ENCODE measurements at regions not wholly inside any gene's neighbourhood (a gene's known extent, or its start where the extent isn't known, plus 50 kb on each side); places are given as distances from the start of the nearest gene placed in this dataset.

DNA sequence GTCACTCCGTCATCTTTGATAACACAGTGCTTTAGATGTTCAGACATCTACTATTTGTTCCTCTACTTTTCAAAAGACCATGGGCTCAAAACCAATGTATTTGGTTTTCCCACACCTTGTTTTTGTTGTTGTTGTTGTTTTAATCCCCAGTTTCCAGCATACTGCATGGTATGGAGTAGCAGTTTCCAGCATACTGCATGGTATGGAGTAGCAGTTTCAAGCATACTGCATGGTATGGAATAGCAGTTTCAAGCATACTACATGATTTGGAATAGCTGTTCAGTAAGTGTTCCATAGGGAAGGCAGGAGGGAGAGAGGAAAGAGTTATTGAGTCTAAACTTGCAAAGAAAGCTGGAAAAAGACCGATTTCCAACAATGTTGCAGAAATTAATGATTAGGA is 314.3 kb upstream of the PRKCQ start:
- Histone ChIP-seq H3K27me3 (ENCODE audit: low read depth, low read length) (no peaks in the 10 kb centered on the region), H3K9me3 (ENCODE audit: control insufficient read depth in 1 of 2, low read length in 2 of 2) (no peaks in the 10 kb centered on the region), H3K27ac (ENCODE audit: low read length) (no peak overlapping the region), H3K36me3 (ENCODE audit: control insufficient read depth in 1 of 2, insufficient read depth in 2 of 2, low read length in 2 of 2) (no peaks in the 10 kb centered on the region), H3K4me3 (ENCODE audit: low read depth in 1 of 2, low read length in 2 of 2) (no peak overlapping the region), H3K4me1 (ENCODE audit: control insufficient read depth in 1 of 2, insufficient read depth in 2 of 2, low read length in 2 of 2) (no peaks in the 10 kb centered on the region)

DNA sequence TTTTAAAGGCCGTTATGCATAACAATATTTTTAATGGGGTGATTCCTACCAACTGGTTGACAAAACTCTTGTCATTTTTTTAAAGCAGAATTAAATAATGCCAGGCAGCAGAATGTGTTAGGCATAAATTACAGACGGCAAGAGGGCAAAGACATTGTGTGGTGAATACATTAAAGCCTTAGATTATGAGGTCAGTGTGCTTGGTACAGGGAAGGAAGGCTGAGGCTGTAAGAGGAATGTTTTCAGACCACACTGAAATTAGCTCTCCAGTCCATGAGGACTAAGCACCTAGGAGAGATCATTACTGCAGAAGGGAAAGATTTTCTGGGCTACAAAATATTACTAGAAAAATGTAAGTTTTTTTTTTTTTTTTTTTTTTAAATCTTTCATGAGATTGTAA is 312.8 kb upstream of the PRKCQ start:
- Histone ChIP-seq H3K9me3 (ENCODE audit: control insufficient read depth in 1 of 2, low read length in 2 of 2) (no peaks in the 10 kb centered on the region), H3K4me3 (ENCODE audit: low read depth in 1 of 2, low read length in 2 of 2) (no peak overlapping the region), H3K4me1 (ENCODE audit: control insufficient read depth in 1 of 2, insufficient read depth in 2 of 2, low read length in 2 of 2) (no peaks in the 10 kb centered on the region), H3K27ac (ENCODE audit: low read length) (no peak overlapping the region), H3K36me3 (ENCODE audit: control insufficient read depth in 1 of 2, insufficient read depth in 2 of 2, low read length in 2 of 2) (no peaks in the 10 kb centered on the region), H3K27me3 (ENCODE audit: low read depth, low read length) (no peaks in the 10 kb centered on the region)

- no peak overlapping the region for H3K4me3 ChIP-seq (ENCODE audit: low read depth in 1 of 2, low read length in 2 of 2)
- no peaks in the 10 kb centered on the region for H3K9me3 ChIP-seq (ENCODE audit: control insufficient read depth in 1 of 2, low read length in 2 of 2)
- H3K27ac ChIP-seq (ENCODE audit: low read length) = no peak overlapping the region
- no peaks in the 10 kb centered on the region for H3K4me1 ChIP-seq (ENCODE audit: control insufficient read depth in 1 of 2, insufficient read depth in 2 of 2, low read length in 2 of 2)
- no peaks in the 10 kb centered on the region for H3K27me3 ChIP-seq (ENCODE audit: low read depth, low read length)
- no peaks in the 10 kb centered on the region for H3K36me3 ChIP-seq (ENCODE audit: control insufficient read depth in 1 of 2, insufficient read depth in 2 of 2, low read length in 2 of 2)
Measured at GRCh38 chr10:6891924-6892323, 311.8 kb upstream of the PRKCQ start.

DNA sequence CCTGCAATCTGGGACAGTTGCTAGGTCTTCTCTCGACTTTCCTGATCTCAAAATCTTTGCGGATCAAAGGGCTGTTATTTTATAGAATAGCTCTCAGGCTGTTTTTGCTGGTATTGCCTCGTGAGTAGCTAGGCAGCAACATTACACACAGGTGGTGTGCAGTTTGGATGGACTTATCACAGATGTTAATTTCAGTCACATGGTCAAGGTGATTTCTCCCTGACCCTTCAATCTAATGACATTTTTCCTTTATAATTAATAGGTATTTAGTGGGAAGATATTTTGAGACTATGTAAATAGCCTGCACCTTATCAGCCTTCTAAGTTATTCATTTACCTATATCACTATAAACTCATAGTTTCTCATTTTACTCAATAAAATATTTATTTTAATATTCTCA is 309.6 kb upstream of the PRKCQ start:
- Histone ChIP-seq H3K9me3 (ENCODE audit: control insufficient read depth in 1 of 2, low read length in 2 of 2) (no peaks in the 10 kb centered on the region), H3K36me3 (ENCODE audit: control insufficient read depth in 1 of 2, insufficient read depth in 2 of 2, low read length in 2 of 2) (no peaks in the 10 kb centered on the region), H3K27me3 (ENCODE audit: low read depth, low read length) (no peaks in the 10 kb centered on the region), H3K27ac (ENCODE audit: low read length) (no peak overlapping the region), H3K4me3 (ENCODE audit: low read depth in 1 of 2, low read length in 2 of 2) (no peak overlapping the region), H3K4me1 (ENCODE audit: control insufficient read depth in 1 of 2, insufficient read depth in 2 of 2, low read length in 2 of 2) (no peaks in the 10 kb centered on the region)

DNA sequence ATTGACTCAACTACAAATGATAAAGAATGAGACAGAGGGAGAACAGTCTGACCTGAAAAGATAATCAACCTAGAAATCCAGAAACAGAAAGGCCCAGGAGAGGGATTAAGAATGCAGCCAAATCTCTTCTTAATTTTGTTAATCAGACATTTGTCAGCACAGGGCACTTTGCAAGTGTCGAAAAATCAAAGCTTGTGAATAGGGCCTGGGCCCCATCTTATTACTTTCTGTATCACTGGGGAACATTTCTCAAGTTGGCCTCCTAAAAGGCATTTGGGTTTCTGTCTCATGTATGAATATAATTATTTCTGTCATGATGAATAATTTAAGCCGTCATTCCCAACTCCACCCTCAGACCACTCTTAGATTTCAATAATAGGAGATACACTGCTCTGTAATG is 308.4 kb upstream of the PRKCQ start:
- Histone ChIP-seq H3K27me3 (ENCODE audit: low read depth, low read length) (no peaks in the 10 kb centered on the region), H3K36me3 (ENCODE audit: control insufficient read depth in 1 of 2, insufficient read depth in 2 of 2, low read length in 2 of 2) (no peaks in the 10 kb centered on the region), H3K9me3 (ENCODE audit: control insufficient read depth in 1 of 2, low read length in 2 of 2) (no peaks in the 10 kb centered on the region), H3K4me1 (ENCODE audit: control insufficient read depth in 1 of 2, insufficient read depth in 2 of 2, low read length in 2 of 2) (no peaks in the 10 kb centered on the region), H3K4me3 (ENCODE audit: low read depth in 1 of 2, low read length in 2 of 2) (no peak overlapping the region), H3K27ac (ENCODE audit: low read length) (no peak overlapping the region)

- Histone ChIP-seq H3K4me1 (ENCODE audit: control insufficient read depth in 1 of 2, insufficient read depth in 2 of 2, low read length in 2 of 2) (no peaks in the 10 kb centered on the region), H3K9me3 (ENCODE audit: control insufficient read depth in 1 of 2, low read length in 2 of 2) (no peaks in the 10 kb centered on the region), H3K4me3 (ENCODE audit: low read depth in 1 of 2, low read length in 2 of 2) (no peak overlapping the region), H3K27ac (ENCODE audit: low read length) (no peak overlapping the region), H3K36me3 (ENCODE audit: control insufficient read depth in 1 of 2, insufficient read depth in 2 of 2, low read length in 2 of 2) (no peaks in the 10 kb centered on the region), H3K27me3 (ENCODE audit: low read depth, low read length) (no peaks in the 10 kb centered on the region)
Measured at GRCh38 chr10:6885284-6885683, 305.2 kb upstream of the PRKCQ start.

GRCh38 chr10:6881987-6882386 is 301.9 kb upstream of the PRKCQ start:
- Histone ChIP-seq H3K9me3 (ENCODE audit: control insufficient read depth in 1 of 2, low read length in 2 of 2) (no peaks in the 10 kb centered on the region), H3K27ac (ENCODE audit: low read length) (no peak overlapping the region), H3K4me3 (ENCODE audit: low read depth in 1 of 2, low read length in 2 of 2) (no peak overlapping the region), H3K27me3 (ENCODE audit: low read depth, low read length) (no peaks in the 10 kb centered on the region), H3K4me1 (ENCODE audit: control insufficient read depth in 1 of 2, insufficient read depth in 2 of 2, low read length in 2 of 2) (no peaks in the 10 kb centered on the region), H3K36me3 (ENCODE audit: control insufficient read depth in 1 of 2, insufficient read depth in 2 of 2, low read length in 2 of 2) (no peaks in the 10 kb centered on the region)

DNA sequence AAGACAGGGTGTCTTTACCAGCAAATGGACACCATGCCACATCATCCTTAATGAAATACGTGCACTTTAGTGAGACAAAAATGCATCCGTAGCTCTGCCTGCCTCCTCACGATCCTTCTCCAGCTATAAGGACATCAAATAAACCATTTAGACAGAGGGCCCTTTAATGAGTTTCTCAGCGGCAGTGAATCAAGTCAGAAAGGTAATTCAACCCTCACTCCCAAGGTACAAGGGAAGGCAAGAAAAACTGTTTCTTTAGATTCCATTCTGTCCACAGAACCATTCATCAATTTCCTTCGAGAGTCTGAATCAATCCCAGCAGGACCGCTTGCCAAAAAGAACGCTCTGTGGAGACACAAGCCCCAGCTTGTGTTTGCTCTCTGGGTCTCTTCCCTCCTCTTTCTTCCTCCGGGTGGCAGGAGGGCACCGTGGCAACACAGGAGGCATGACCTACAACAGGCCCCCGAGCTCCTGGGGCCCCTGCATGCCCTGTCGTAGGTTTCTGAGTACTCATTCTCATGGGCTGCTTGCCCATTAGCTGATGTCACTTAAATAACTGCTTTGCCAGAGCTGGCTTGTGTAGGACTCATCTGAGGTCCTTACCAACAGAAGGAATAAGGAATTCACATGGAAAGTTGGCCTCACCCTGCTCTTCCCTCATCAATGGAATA is 297.8 kb upstream of the PRKCQ start:
- Histone ChIP-seq H3K9me3 (ENCODE audit: control insufficient read depth in 1 of 2, low read length in 2 of 2) (no peaks in the 10 kb centered on the region), H3K4me1 (ENCODE audit: control insufficient read depth in 1 of 2, insufficient read depth in 2 of 2, low read length in 2 of 2) (no peaks in the 10 kb centered on the region), H3K27me3 (ENCODE audit: low read depth, low read length) (no peaks in the 10 kb centered on the region), H3K4me3 (ENCODE audit: low read depth in 1 of 2, low read length in 2 of 2) (no peak overlapping the region), H3K36me3 (ENCODE audit: control insufficient read depth in 1 of 2, insufficient read depth in 2 of 2, low read length in 2 of 2) (no peaks in the 10 kb centered on the region), H3K27ac (ENCODE audit: low read length) (no peak overlapping the region)

- Histone ChIP-seq H3K27ac (ENCODE audit: low read length) (no peak overlapping the region), H3K4me1 (ENCODE audit: control insufficient read depth in 1 of 2, insufficient read depth in 2 of 2, low read length in 2 of 2) (no peaks in the 10 kb centered on the region), H3K9me3 (ENCODE audit: control insufficient read depth in 1 of 2, low read length in 2 of 2) (no peaks in the 10 kb centered on the region), H3K27me3 (ENCODE audit: low read depth, low read length) (no peaks in the 10 kb centered on the region), H3K36me3 (ENCODE audit: control insufficient read depth in 1 of 2, insufficient read depth in 2 of 2, low read length in 2 of 2) (no peaks in the 10 kb centered on the region), H3K4me3 (ENCODE audit: low read depth in 1 of 2, low read length in 2 of 2) (no peak overlapping the region)
Measured at GRCh38 chr10:6877336-6877721, 297.3 kb upstream of the PRKCQ start.

- Histone ChIP-seq H3K27ac (ENCODE audit: low read length) (no peak overlapping the region), H3K9me3 (ENCODE audit: control insufficient read depth in 1 of 2, low read length in 2 of 2) (no peaks in the 10 kb centered on the region), H3K36me3 (ENCODE audit: control insufficient read depth in 1 of 2, insufficient read depth in 2 of 2, low read length in 2 of 2) (no peaks in the 10 kb centered on the region), H3K4me1 (ENCODE audit: control insufficient read depth in 1 of 2, insufficient read depth in 2 of 2, low read length in 2 of 2) (no peaks in the 10 kb centered on the region), H3K4me3 (ENCODE audit: low read depth in 1 of 2, low read length in 2 of 2) (no peak overlapping the region), H3K27me3 (ENCODE audit: low read depth, low read length) (no peaks in the 10 kb centered on the region)
Measured at GRCh38 chr10:6875269-6875865, 295.3 kb upstream of the PRKCQ start.

GRCh38 chr10:6871128-6871527 is 291.1 kb upstream of the PRKCQ start:
- Histone ChIP-seq H3K4me1 (ENCODE audit: control insufficient read depth in 1 of 2, insufficient read depth in 2 of 2, low read length in 2 of 2) (no peaks in the 10 kb centered on the region), H3K36me3 (ENCODE audit: control insufficient read depth in 1 of 2, insufficient read depth in 2 of 2, low read length in 2 of 2) (no peaks in the 10 kb centered on the region), H3K9me3 (ENCODE audit: control insufficient read depth in 1 of 2, low read length in 2 of 2) (no peaks in the 10 kb centered on the region), H3K27me3 (ENCODE audit: low read depth, low read length) (no peaks in the 10 kb centered on the region), H3K4me3 (ENCODE audit: low read depth in 1 of 2, low read length in 2 of 2) (no peak overlapping the region), H3K27ac (ENCODE audit: low read length) (no peak overlapping the region)

All from muscle layer of duodenum (tissue), 2 donors.